Activated T-helper 2 cell treated with anti-CD3 and anti-CD28 coated beads, Interferon-gamma antibody, Interleukin-2, Interleukin-4, amounts not matched to agents 10 μg/mL and 5 μg/mL and 100 μg/mL, durations not matched to agents 14 hours and 24 hours and 36 hours (primary cell): ENCODE measurements at regions not wholly inside any gene's neighbourhood (a gene's known extent, or its start where the extent isn't known, plus 50 kb on each side); places are given as distances from the start of the nearest gene placed in this dataset.

ENCODE experiments used
- DNase-seq: peaks from one replicate; pipeline ENCODE4 v3.0.0; 2021; ENCODE audit warnings: low spot score
- H3K27ac Mint-ChIP-seq: one replicate; pipeline ENCODE4 v1.8.0; 2021; ENCODE audit warnings: mixed read lengths
- H3K27me3 Mint-ChIP-seq: one replicate; pipeline ENCODE4 v1.8.0; 2021; ENCODE audit warnings: low read depth, mixed read lengths
- H3K36me3 Mint-ChIP-seq: one replicate; pipeline ENCODE4 v1.8.0; 2021; ENCODE audit warnings: low read depth, mixed read lengths
- H3K4me1 Mint-ChIP-seq: one replicate; pipeline ENCODE4 v1.8.0; 2021; ENCODE audit warnings: low read depth, mixed read lengths
- H3K4me3 Mint-ChIP-seq: one replicate; pipeline ENCODE4 v1.8.0; 2021; ENCODE audit warnings: low read depth, mild to moderate bottlenecking, moderate library complexity, mixed read lengths
- H3K9me3 Mint-ChIP-seq: one replicate; pipeline ENCODE4 v1.8.0; 2021; ENCODE audit warnings: mixed read lengths
- intact Hi-C: fragments of 100-400 bp; cut with micrococcal nuclease; formaldehyde crosslinking; loops from one replicate; pipeline ENCODE4 v1.15.1; 2023

DNA sequence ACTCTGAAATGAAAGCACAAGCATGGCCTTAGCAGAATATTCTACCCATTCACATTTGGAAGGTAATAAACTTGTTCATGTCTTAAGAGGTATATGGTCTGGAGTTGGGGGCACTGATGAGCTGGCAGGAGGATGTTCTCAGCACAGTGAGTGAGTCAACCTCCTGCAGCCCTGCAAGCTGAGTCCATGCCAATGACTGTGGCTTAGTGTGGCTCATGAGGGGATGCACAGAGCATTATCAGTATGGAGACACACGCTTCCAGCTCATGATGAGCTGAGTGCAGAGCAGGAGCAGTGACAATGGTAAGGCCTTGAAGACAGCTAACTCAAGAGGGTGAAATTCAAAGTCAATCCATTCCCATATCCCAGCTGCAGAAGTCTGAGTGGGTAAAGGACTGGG, 102.3 kb downstream of the TNFSF18 start:
- Mint-ChIP-seq H3K9me3 (no peaks in the 10 kb centered on the region), H3K4me3 (no peak overlapping the region), H3K27ac (no peak overlapping the region), H3K36me3 (no peaks in the 10 kb centered on the region), H3K27me3 (peaks cover 33% of the 10 kb centered on the region), H3K4me1 (peaks cover 4% of the 10 kb centered on the region)
- intact Hi-C loops = no loop called here
- DNase-seq = no peak

DNA sequence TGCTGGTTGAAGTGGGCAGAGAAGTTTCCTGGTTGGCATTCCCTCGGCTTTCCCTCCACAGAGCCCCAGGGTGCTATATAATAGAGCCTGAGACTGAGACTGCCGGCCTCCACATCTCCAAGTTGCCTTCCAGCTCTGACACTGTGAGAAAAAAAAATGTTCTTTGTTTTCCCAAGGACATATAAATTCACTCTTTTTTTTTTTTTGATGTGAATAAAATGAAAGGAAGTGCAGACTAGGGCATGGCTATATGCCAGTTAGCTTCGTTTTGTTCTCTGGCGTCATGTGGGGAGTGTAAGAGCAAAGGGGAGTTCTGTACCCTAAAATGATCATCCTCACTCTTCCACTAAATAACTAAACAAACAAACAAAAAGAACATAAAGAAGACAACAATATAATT, 101.6 kb downstream of the TNFSF18 start:
- Mint-ChIP-seq H3K36me3 (no peaks in the 10 kb centered on the region), H3K27ac (no peak overlapping the region), H3K9me3 (no peaks in the 10 kb centered on the region), H3K4me3 (no peak overlapping the region), H3K4me1 (peaks cover 4% of the 10 kb centered on the region), H3K27me3 (peaks cover 33% of the 10 kb centered on the region)
- intact Hi-C loops = no loop called here
- no peak for DNase-seq

GRCh38 chr1:172950528-172950927, 100.2 kb downstream of the TNFSF18 start:
- Mint-ChIP-seq H3K27me3 (peaks cover 25% of the 10 kb centered on the region), H3K4me3 (no peak overlapping the region), H3K36me3 (no peaks in the 10 kb centered on the region), H3K9me3 (no peaks in the 10 kb centered on the region), H3K27ac (no peak overlapping the region), H3K4me1 (peaks cover 4% of the 10 kb centered on the region)
- no peak for DNase-seq
- intact Hi-C loops = no loop called here

GRCh38 chr1:172951730-172952365, 98.9 kb downstream of the TNFSF18 start:
- Mint-ChIP-seq H3K4me3 (no peak overlapping the region), H3K27me3 (peaks cover 31% of the 10 kb centered on the region), H3K4me1 (peaks cover 4% of the 10 kb centered on the region), H3K36me3 (no peaks in the 10 kb centered on the region), H3K27ac (no peak overlapping the region), H3K9me3 (no peaks in the 10 kb centered on the region)
- intact Hi-C loops = no loop called here
- DNase-seq = no peak

DNA sequence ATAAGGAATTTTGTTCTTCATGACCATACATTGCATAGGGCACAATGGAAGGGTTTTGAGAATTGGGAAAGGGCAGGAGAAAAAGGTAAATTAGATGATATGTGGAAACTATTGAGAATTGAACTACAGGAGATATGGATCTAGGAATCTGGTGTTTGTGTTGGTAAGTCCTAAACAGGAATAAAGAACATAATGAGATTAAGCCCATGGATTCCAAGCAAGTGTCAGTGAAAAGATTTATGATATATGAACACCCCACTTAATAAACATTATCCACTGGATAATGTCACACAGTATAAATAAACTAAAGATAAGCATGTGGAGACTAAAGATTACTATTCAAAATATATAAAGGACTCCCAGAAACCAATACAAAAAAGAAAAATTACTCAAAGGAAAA, 98.2 kb downstream of the TNFSF18 start:
- intact Hi-C loops = no loop called here
- peaks cover 2% of the 10 kb centered on the region for H3K4me1 Mint-ChIP-seq
- no peak overlapping the region for H3K27ac Mint-ChIP-seq
- no peak overlapping the region for H3K4me3 Mint-ChIP-seq
- H3K27me3 Mint-ChIP-seq = peaks cover 32% of the 10 kb centered on the region
- H3K36me3 Mint-ChIP-seq = no peaks in the 10 kb centered on the region
- H3K9me3 Mint-ChIP-seq = no peaks in the 10 kb centered on the region
- DNase-seq = no peak

DNA sequence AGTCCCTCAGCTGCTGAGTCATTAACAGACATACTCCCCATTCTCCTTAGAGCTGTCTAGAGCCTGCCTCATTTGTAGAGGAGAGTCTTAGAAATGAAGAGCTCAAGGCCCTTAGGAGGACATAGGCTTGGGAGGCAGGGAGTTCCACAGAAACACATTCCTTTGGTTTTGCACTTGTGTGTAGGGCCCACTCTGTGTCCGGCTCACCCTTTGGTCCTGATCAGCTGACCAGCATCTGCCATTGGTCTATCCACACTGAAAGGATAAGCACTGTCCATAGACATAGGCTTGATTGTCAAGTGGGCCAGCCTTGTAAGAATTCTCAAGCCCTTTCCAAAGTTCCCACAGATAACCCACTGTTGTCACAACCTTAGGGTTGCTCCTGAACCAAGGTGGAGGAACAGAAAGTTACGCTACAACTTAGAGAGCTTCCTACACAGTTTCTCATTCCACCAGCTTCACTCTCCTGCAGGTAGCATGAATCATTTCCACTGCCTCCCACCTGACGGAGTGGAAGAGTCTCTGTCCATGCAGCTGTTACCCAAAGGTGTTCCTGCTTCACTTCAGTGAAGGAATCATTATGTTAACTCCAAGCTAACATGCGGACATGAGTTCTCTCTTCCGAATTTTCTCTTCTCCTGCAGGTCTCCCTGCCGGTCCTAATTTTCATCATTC, 96.1 kb downstream of the TNFSF18 start:
- Mint-ChIP-seq H3K27ac (no peak overlapping the region), H3K27me3 (peaks cover 32% of the 10 kb centered on the region), H3K4me1 (peaks cover 2% of the 10 kb centered on the region), H3K4me3 (no peak overlapping the region), H3K9me3 (no peaks in the 10 kb centered on the region), H3K36me3 (no peaks in the 10 kb centered on the region)
- intact Hi-C loops = no loop called here
- no peak for DNase-seq

DNA sequence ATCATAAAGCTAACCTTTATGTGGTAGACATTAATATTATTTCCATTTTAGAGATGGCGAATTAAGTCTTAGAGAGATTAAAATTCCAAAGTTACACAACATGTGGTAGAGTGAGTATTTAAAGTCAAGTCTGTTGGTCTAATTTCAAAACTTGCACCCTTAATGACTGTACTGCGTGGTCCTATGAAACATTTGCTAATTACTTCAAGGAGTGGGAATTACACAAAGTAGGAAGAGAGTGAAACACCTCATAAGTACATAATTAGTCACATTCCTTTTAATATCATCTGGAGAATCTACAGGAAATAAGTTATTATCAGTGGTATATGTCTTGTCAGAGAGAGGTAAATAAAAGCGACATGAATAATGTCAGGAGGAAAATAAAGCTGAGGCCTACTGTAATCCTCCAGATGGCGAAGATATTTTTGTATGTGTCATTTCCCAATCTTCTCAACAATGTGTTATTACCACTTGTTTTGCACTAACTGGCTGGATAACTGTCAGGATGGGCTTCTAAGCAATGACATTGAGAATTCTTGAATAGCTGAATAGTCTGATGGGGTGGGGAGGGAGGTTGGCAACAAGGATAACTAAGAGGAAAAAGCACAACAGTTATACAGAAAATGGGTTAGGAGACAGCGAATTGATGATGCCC, 95.5 kb downstream of the TNFSF18 start:
- peaks cover 2% of the 10 kb centered on the region for H3K4me1 Mint-ChIP-seq
- no peaks in the 10 kb centered on the region for H3K36me3 Mint-ChIP-seq
- intact Hi-C loops = no loop called here
- H3K4me3 Mint-ChIP-seq = no peak overlapping the region
- H3K9me3 Mint-ChIP-seq = no peaks in the 10 kb centered on the region
- no peak overlapping the region for H3K27ac Mint-ChIP-seq
- no peak for DNase-seq
- peaks cover 33% of the 10 kb centered on the region for H3K27me3 Mint-ChIP-seq

DNA sequence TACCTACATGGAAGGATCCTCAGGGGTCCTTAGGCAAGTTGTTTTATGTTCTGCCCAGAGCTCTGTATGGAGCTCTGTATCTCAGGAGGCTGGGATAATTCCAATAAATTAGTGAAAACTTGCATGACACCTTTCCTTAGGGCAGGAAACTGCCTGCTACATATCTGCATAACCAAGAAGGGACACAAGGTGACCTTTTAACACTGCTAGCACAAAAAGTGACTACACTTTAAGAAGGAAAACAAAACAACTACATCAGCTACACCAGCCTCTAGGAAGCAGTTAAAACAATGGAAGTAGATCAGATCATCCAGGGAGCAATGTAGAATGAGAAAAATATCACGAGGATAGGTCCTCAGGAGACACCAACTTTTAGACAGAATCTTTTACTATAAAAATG, 93.9 kb downstream of the TNFSF18 start:
- Mint-ChIP-seq H3K4me3 (no peak overlapping the region), H3K27ac (no peak overlapping the region)
- intact Hi-C loops = no loop called here

GRCh38 chr1:172957491-172957890, 93.2 kb downstream of the TNFSF18 start:
- DNase-seq = no peak
- Mint-ChIP-seq H3K4me1 (peaks cover 2% of the 10 kb centered on the region), H3K36me3 (no peaks in the 10 kb centered on the region), H3K27ac (no peak overlapping the region), H3K27me3 (peaks cover 37% of the 10 kb centered on the region), H3K4me3 (no peak overlapping the region), H3K9me3 (no peaks in the 10 kb centered on the region)
- intact Hi-C loops = no loop called here

More for the DNA sequence above, 93.9 kb downstream of the TNFSF18 start:
- Mint-ChIP-seq H3K9me3 (no peaks in the 10 kb centered on the region), H3K27me3 (peaks cover 37% of the 10 kb centered on the region), H3K36me3 (no peaks in the 10 kb centered on the region), H3K4me1 (peaks cover 2% of the 10 kb centered on the region)
- no peak for DNase-seq

DNA sequence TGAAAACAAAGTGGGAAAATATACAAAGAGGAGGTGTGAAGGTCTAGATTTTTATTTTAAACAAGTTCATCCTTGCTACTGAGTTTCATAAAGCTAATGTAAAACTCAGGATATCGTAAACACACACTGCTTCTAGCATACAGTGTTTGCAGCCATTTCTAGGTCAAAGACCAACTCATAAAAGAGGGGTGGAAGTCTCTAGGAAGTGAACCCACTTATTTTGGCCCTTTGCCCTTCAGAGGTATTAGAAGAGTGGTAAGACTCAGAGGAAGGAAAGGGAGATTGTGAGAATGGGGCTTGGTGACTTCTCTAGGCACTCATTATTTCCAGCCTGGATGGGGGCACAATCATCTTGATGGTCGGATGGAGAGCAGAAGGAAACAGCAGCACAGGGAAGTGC, 91.2 kb downstream of the TNFSF18 start:
- Mint-ChIP-seq H3K9me3 (no peaks in the 10 kb centered on the region), H3K4me1 (no peaks in the 10 kb centered on the region), H3K27me3 (peaks cover 48% of the 10 kb centered on the region), H3K27ac (no peak overlapping the region), H3K4me3 (no peak overlapping the region), H3K36me3 (no peaks in the 10 kb centered on the region)
- no peak for DNase-seq
- intact Hi-C loops = no loop called here

GRCh38 chr1:172960019-172960418, 90.7 kb downstream of the TNFSF18 start:
- no peak for DNase-seq
- intact Hi-C loops = loop anchor here (10.0 kb wide), 1 partner anchor 1535 kb away; no protein-coding TSS in a partner anchor
- no peaks in the 10 kb centered on the region for H3K9me3 Mint-ChIP-seq
- peaks cover 50% of the 10 kb centered on the region for H3K27me3 Mint-ChIP-seq
- H3K4me3 Mint-ChIP-seq = no peak overlapping the region
- no peak overlapping the region for H3K27ac Mint-ChIP-seq
- no peaks in the 10 kb centered on the region for H3K36me3 Mint-ChIP-seq
- no peaks in the 10 kb centered on the region for H3K4me1 Mint-ChIP-seq

DNA sequence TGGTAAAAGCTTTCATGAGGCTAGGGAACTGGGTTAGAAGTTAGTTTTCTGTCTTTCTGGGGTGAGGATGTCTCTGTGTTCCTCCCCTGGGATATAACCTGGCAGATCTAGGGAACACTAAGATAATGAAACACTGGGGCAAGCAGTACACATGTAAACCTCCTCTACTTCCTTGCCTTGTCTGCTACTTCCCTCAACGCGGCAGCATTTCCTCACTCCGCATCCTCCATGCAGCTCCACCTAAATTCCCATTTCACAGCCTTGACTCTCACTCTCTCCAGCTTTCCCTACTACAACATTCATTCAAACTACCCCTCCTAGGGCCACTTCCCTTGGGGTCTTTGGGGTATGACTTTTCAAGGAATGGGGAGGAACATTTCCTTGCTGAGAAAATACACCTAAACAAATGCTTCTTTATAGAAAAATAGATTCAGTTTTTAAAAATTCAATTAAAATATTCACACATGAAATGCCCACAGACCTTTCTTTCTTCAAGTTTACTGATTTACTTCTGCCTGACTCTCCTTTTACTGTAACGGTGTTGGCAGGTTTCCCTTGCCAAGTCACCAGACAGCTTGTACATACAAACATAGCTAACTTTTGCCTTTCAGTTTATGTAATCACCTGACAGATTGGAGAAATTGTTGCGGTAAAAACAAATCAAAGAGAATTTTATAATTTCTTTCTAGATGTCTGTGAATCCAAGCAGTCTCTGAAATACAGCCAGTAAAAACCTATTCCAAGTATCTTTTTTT, 90.1 kb downstream of the TNFSF18 start:
- H3K9me3 Mint-ChIP-seq = no peaks in the 10 kb centered on the region
- no peak for DNase-seq
- no peak overlapping the region for H3K4me3 Mint-ChIP-seq
- intact Hi-C loops = loop anchor here (10.0 kb wide), 1 partner anchor 1534 kb away; no protein-coding TSS in a partner anchor
- no peaks in the 10 kb centered on the region for H3K36me3 Mint-ChIP-seq
- H3K27ac Mint-ChIP-seq = no peak overlapping the region
- no peaks in the 10 kb centered on the region for H3K4me1 Mint-ChIP-seq
- peaks cover 52% of the 10 kb centered on the region for H3K27me3 Mint-ChIP-seq
